ENCODE measurements at regions not wholly inside any gene's neighbourhood (a gene's known extent, or its start where the extent isn't known, plus 50 kb on each side); places are given as distances from the start of the nearest gene placed in this dataset.

GRCh38 chr9:89748831-89749499 lies 144.2 kb downstream of the GADD45G start:
- TF ChIP-seq, protein P1, sequence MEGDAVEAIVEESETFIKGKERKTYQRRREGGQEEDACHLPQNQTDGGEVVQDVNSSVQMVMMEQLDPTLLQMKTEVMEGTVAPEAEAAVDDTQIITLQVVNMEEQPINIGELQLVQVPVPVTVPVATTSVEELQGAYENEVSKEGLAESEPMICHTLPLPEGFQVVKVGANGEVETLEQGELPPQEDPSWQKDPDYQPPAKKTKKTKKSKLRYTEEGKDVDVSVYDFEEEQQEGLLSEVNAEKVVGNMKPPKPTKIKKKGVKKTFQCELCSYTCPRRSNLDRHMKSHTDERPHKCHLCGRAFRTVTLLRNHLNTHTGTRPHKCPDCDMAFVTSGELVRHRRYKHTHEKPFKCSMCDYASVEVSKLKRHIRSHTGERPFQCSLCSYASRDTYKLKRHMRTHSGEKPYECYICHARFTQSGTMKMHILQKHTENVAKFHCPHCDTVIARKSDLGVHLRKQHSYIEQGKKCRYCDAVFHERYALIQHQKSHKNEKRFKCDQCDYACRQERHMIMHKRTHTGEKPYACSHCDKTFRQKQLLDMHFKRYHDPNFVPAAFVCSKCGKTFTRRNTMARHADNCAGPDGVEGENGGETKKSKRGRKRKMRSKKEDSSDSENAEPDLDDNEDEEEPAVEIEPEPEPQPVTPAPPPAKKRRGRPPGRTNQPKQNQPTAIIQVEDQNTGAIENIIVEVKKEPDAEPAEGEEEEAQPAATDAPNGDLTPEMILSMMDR (tag by site-specific recombination; IDR thresholded peaks at IDR 0.05), result no peak
- TF ChIP-seq TCF7L2 (IDR thresholded peaks at IDR 0.05; ENCODE audit: borderline replicate concordance, low read depth, low read length) (no peak), ZBTB1 (tag by site-specific recombination; IDR thresholded peaks at IDR 0.05) (no peak), ZNF830 (tag by site-specific recombination; IDR thresholded peaks at IDR 0.05; ENCODE audit: low read depth) (no peak), REST (tag by site-specific recombination; IDR thresholded peaks at IDR 0.05) (no peak)
- TF ChIP-seq, protein P2, sequence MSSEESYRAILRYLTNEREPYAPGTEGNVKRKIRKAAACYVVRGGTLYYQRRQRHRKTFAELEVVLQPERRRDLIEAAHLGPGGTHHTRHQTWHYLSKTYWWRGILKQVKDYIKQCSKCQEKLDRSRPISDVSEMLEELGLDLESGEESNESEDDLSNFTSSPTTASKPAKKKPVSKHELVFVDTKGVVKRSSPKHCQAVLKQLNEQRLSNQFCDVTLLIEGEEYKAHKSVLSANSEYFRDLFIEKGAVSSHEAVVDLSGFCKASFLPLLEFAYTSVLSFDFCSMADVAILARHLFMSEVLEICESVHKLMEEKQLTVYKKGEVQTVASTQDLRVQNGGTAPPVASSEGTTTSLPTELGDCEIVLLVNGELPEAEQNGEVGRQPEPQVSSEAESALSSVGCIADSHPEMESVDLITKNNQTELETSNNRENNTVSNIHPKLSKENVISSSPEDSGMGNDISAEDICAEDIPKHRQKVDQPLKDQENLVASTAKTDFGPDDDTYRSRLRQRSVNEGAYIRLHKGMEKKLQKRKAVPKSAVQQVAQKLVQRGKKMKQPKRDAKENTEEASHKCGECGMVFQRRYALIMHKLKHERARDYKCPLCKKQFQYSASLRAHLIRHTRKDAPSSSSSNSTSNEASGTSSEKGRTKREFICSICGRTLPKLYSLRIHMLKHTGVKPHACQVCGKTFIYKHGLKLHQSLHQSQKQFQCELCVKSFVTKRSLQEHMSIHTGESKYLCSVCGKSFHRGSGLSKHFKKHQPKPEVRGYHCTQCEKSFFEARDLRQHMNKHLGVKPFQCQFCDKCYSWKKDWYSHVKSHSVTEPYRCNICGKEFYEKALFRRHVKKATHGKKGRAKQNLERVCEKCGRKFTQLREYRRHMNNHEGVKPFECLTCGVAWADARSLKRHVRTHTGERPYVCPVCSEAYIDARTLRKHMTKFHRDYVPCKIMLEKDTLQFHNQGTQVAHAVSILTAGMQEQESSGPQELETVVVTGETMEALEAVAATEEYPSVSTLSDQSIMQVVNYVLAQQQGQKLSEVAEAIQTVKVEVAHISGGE (tag by site-specific recombination; conservative IDR thresholded peaks at IDR 0.05; ENCODE audit: low read depth), result no peak
